GM18499 (cell line): ENCODE measurements at regions not wholly inside any gene's neighbourhood (a gene's known extent, or its start where the extent isn't known, plus 50 kb on each side); places are given as distances from the start of the nearest gene placed in this dataset.
A peak's percentile ranks its signal among the peaks of the same experiment; 100 is the strongest.
"Not testable (repeated sequence)": the region's sequence is repeated elsewhere in the genome, so short reads cannot be mapped to it uniquely, and the experiment has no call there.

Source experiments
- ATAC-seq: cut with Tn5 transposase; IDR thresholded peaks from one replicate; pipeline ENCODE4 v1.9.1; 2021; ENCODE audit warnings: moderate number of reproducible peaks; ENCODE audit not compliant: insufficient read depth, unreplicated experiment

GRCh38 chr15:44847555-44847954 lies 108.9 kb upstream of the TERB2 start:
- ATAC-seq = not testable (repeated sequence)

GRCh38 chr15:44848859-44849258 lies 107.6 kb upstream of the TERB2 start:
- not testable (repeated sequence) for ATAC-seq

- ATAC-seq = not testable (repeated sequence)
These were observed 106.6 kb upstream of the TERB2 start for GRCh38 chr15:44849701-44850403.

GRCh38 chr15:44853304-44853950 lies 103.1 kb upstream of the TERB2 start:
- peak; percentile 70 for ATAC-seq

GRCh38 chr15:44854696-44855095 lies 101.8 kb upstream of the TERB2 start:
- not testable (repeated sequence) for ATAC-seq

GRCh38 chr15:44856284-44856683 lies 100.2 kb upstream of the TERB2 start:
- ATAC-seq = not testable (repeated sequence)

GRCh38 chr15:44857164-44857710 lies 99.2 kb upstream of the TERB2 start:
- not testable (repeated sequence) for ATAC-seq

GRCh38 chr15:44859088-44859487 lies 97.4 kb upstream of the TERB2 start:
- ATAC-seq = not testable (repeated sequence)

- not testable (repeated sequence) for ATAC-seq
These were observed 96.3 kb upstream of the TERB2 start for GRCh38 chr15:44860168-44860567.

GRCh38 chr15:44861439-44861910 lies 95.0 kb upstream of the TERB2 start:
- no peak for ATAC-seq

GRCh38 chr15:44861917-44862316 lies 94.6 kb upstream of the TERB2 start:
- ATAC-seq = no peak

GRCh38 chr15:44862866-44863265 lies 93.6 kb upstream of the TERB2 start:
- not testable (repeated sequence) for ATAC-seq

- not testable (repeated sequence) for ATAC-seq
These were observed 88.4 kb upstream of the TERB2 start for GRCh38 chr15:44868100-44868499.

- not testable (repeated sequence) for ATAC-seq
These were observed 86.4 kb upstream of the TERB2 start for GRCh38 chr15:44870125-44870524.

GRCh38 chr15:44873103-44873502 lies 83.4 kb upstream of the TERB2 start:
- no peak for ATAC-seq

- no peak for ATAC-seq
These were observed 77.4 kb upstream of the TERB2 start for GRCh38 chr15:44879066-44879465.

GRCh38 chr15:44882499-44882968 lies 74.0 kb upstream of the TERB2 start:
- peak; percentile 56 for ATAC-seq

- ATAC-seq = no peak
These were observed 73.1 kb upstream of the TERB2 start for GRCh38 chr15:44883199-44883877.

- not testable (repeated sequence) for ATAC-seq
These were observed 57.4 kb upstream of the TERB2 start for GRCh38 chr15:44898890-44899651.

- ATAC-seq = not testable (repeated sequence)
These were observed 56.7 kb upstream of the TERB2 start for GRCh38 chr15:44899775-44900174.
